Activated naive CD4-positive, alpha-beta T cell treated with anti-CD3 and anti-CD28 coated beads, Interleukin-2, amount 50 U/mL, for 24 hours (primary cell): ENCODE measurements at regions not wholly inside any gene's neighbourhood (a gene's known extent, or its start where the extent isn't known, plus 50 kb on each side); places are given as distances from the start of the nearest gene placed in this dataset.

Experiments
- H3K27ac Mint-ChIP-seq: one replicate; pipeline ENCODE4 v1.8.0; 2021; ENCODE audit warnings: mild to moderate bottlenecking, mixed read lengths
- H3K27me3 Mint-ChIP-seq: one replicate; pipeline ENCODE4 v1.8.0; 2021; ENCODE audit warnings: mixed read lengths
- H3K36me3 Mint-ChIP-seq: one replicate; pipeline ENCODE4 v1.8.0; 2021; ENCODE audit warnings: mixed read lengths
- H3K4me1 Mint-ChIP-seq: one replicate; pipeline ENCODE4 v1.8.0; 2021; ENCODE audit warnings: mixed read lengths
- H3K4me3 Mint-ChIP-seq: one replicate; pipeline ENCODE4 v1.8.0; 2021; ENCODE audit warnings: mild to moderate bottlenecking, mixed read lengths
- H3K9me3 Mint-ChIP-seq: one replicate; pipeline ENCODE4 v1.8.0; 2021; ENCODE audit warnings: mixed read lengths

DNA sequence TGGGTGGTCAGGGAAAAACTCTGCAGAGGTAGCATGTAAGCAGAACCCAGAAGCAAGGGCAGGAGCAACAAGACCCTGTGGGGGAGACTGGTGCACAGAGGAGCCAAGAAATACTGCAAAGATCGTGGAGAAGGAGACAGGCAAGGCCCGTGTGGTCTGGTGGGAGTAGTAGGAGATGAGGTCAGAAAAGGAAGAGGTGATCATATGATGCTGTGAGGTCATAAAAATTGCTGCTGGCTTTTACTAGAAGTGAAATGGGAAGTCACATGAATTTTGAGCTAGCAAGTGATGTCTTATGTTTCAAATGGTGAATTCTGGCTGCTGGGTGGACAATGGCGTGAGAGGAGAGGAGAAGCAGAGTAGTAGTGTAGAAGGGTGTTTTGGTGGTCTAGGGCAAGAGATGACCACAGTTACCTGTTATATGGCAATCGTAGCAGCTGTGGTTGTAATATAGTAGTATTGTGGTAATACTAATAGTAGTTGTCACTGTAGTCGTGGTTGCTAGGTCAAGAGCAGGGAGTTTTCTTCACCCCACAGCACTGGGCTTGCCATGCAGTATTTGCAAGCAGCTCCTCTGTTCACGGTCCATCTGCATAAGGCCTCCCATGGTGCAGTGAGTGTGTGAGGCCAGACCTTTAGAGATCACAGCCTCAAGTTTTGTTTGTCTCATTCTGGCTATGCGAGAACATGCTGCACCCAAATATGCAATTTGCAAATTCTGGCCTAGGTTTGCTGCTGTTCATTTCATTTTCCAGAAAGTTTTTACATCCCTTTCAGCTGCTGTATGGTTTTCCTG, 205.0 kb downstream of the TSHZ3 start:
- Mint-ChIP-seq H3K4me1 (no peaks in the 10 kb centered on the region), H3K9me3 (no peaks in the 10 kb centered on the region), H3K27me3 (no peaks in the 10 kb centered on the region), H3K27ac (no peak overlapping the region), H3K36me3 (no peaks in the 10 kb centered on the region), H3K4me3 (no peak overlapping the region)

DNA sequence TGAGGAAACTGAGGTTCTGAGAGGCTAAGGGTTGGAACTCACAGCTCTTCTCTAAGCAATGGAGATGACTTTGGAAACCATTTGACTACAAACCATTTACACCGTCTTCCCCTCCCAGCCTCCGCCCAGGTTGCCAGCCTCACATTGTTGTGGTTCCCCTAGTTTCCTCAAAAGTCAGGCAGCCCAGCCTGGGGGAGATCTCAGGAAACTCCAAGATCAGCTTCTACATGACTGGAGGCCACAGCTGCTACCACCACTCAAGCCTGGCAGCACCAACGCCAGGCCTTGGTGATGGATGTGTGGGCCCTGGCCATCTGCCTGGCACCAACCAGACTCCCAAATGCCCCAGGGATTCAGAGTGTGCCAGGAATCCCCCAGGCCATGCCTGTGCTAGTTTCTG, 207.9 kb downstream of the TSHZ3 start:
- H3K36me3 Mint-ChIP-seq, result no peaks in the 10 kb centered on the region
- no peaks in the 10 kb centered on the region for H3K4me1 Mint-ChIP-seq
- H3K27ac Mint-ChIP-seq, result no peak overlapping the region
- H3K9me3 Mint-ChIP-seq, result no peaks in the 10 kb centered on the region
- no peak overlapping the region for H3K4me3 Mint-ChIP-seq
- no peaks in the 10 kb centered on the region for H3K27me3 Mint-ChIP-seq

GRCh38 chr19:31140717-31141116, 208.5 kb downstream of the TSHZ3 start:
- Mint-ChIP-seq H3K9me3 (no peaks in the 10 kb centered on the region), H3K27me3 (no peaks in the 10 kb centered on the region), H3K36me3 (no peaks in the 10 kb centered on the region), H3K27ac (no peak overlapping the region), H3K4me1 (no peaks in the 10 kb centered on the region), H3K4me3 (no peak overlapping the region)

DNA sequence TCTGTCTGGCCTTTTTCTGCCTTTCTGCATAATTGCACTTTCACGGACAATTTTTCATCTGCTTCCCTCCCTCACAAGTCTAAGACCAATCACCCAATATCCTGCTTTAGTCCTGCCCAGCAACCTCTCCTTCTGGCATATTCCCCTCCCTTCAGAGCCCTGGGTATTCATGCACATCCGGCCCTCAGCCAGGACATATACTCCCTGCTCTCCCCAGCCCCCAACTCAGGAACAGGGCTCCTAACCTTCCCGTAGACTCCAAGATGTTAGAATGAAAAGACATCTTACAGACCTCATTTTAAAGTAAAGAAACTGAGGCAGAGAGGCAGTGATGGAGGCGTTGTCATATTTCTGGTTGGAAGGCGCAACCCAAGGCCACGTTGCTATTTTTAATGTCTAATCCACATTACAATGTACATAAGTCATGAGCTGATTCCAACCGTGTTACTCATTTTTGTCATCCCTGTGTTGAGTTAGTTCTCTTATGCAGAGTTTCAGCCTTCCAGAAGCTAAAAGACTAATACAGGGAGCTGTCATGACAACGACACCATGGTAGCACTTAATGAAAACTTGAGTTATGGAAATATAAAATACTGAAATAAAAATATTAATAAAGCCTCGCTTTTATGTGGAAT, 209.2 kb downstream of the TSHZ3 start:
- H3K9me3 Mint-ChIP-seq, result no peaks in the 10 kb centered on the region
- H3K36me3 Mint-ChIP-seq, result no peaks in the 10 kb centered on the region
- no peaks in the 10 kb centered on the region for H3K4me1 Mint-ChIP-seq
- peaks cover 2% of the 10 kb centered on the region for H3K27me3 Mint-ChIP-seq
- no peak overlapping the region for H3K27ac Mint-ChIP-seq
- H3K4me3 Mint-ChIP-seq, result no peak overlapping the region

GRCh38 chr19:31138077-31138476, 211.2 kb downstream of the TSHZ3 start:
- H3K27me3 Mint-ChIP-seq, result peaks cover 5% of the 10 kb centered on the region
- no peaks in the 10 kb centered on the region for H3K4me1 Mint-ChIP-seq
- H3K4me3 Mint-ChIP-seq, result no peak overlapping the region
- H3K36me3 Mint-ChIP-seq, result no peaks in the 10 kb centered on the region
- H3K9me3 Mint-ChIP-seq, result no peaks in the 10 kb centered on the region
- no peak overlapping the region for H3K27ac Mint-ChIP-seq

DNA sequence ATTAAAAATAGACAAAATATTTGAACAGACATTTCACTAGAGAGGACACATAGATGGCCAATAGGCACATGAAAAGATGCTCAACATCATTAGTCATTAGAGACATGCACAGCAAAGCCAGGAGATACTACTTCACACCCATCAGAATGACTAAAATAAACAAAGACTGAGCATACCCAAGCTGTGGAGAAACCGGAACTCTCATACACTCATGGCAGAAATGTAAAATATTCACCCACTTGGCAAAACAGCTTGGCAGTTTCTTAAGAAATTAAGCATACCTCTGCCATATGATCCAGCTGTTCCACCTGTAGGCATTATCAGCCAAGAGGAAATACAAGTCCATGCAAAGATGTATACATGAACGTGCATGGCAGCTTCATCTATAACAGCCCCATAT, 213.4 kb downstream of the TSHZ3 start:
- Mint-ChIP-seq H3K4me3 (no peak overlapping the region), H3K9me3 (no peaks in the 10 kb centered on the region), H3K27ac (no peak overlapping the region), H3K4me1 (no peaks in the 10 kb centered on the region), H3K27me3 (peaks cover 8% of the 10 kb centered on the region), H3K36me3 (no peaks in the 10 kb centered on the region)

GRCh38 chr19:31132753-31133110, 216.5 kb downstream of the TSHZ3 start:
- Mint-ChIP-seq H3K36me3 (no peaks in the 10 kb centered on the region), H3K27me3 (peaks cover 8% of the 10 kb centered on the region), H3K4me3 (no peak overlapping the region), H3K9me3 (no peaks in the 10 kb centered on the region), H3K4me1 (no peaks in the 10 kb centered on the region), H3K27ac (no peak overlapping the region)

GRCh38 chr19:31128291-31128690, 220.9 kb downstream of the TSHZ3 start:
- Mint-ChIP-seq H3K27me3 (peaks cover 3% of the 10 kb centered on the region), H3K4me3 (no peak overlapping the region), H3K36me3 (no peaks in the 10 kb centered on the region), H3K27ac (no peak overlapping the region), H3K4me1 (peaks cover 5% of the 10 kb centered on the region), H3K9me3 (no peaks in the 10 kb centered on the region)

DNA sequence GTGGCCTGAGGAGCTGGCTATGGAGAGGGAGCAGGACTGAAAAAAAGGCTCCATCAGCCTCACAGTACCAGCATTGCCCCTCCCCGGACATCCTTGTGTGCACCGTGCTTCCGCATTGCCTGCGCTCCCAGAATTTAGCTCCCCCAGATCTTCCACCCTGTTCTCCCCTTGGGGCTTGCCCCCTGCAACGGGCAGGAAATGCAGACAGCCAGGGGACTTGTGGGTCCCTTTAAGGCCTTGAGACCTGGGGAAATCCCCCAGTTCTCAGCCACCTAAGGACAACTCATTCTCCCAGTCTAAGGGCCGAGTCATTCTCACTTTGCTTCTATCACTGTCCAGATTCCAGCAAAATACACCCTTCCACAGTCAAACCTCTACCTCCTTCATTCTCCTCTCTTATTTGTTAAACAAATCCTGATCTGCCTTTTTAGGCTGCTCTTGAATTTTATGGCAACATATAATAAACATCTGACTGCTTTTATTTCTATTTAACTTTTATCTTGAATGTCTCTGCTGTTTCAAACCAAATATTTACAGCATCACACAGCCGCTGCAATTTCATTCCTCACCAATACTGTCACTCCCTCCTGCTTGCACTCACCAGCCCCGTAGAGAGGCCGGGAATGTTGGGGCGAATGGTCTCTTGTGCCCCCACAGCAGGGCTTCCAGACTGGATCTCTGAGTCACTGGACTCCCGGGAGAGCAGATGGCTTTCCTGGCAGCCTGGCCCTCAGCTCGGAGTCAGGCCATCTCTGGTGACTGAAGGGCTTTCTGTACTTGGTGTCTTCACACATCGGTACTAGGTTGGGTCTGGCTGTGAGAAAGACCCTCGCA, 221.9 kb downstream of the TSHZ3 start:
- Mint-ChIP-seq H3K4me1 (peaks cover 5% of the 10 kb centered on the region), H3K4me3 (no peak overlapping the region), H3K9me3 (no peaks in the 10 kb centered on the region), H3K27ac (peak overlapping the region; percentile 68), H3K36me3 (no peaks in the 10 kb centered on the region), H3K27me3 (no peaks in the 10 kb centered on the region)

DNA sequence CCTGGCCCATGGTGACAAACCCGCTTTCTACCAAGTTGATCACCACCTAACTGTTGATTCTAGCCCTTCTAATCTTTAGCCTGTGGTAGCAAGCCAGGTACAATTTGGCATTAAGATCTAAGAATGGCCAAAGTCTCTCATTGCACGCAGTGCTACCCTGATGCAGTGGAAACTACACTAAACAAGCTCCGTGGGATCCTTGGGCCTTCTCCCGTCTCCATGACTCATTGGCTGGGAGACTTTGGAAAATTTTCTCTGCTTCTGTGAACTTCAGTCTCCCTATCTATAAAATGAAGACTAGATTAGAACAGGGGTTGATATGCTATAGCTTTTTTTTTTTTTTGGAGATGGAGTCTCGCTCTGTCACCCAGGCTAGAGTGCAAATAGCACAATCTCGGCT, 223.0 kb downstream of the TSHZ3 start:
- Mint-ChIP-seq H3K36me3 (no peaks in the 10 kb centered on the region), H3K9me3 (no peaks in the 10 kb centered on the region), H3K4me1 (peaks cover 5% of the 10 kb centered on the region), H3K27ac (no peak overlapping the region), H3K4me3 (no peak overlapping the region), H3K27me3 (no peaks in the 10 kb centered on the region)

- H3K27me3 Mint-ChIP-seq, result no peaks in the 10 kb centered on the region
- peaks cover 5% of the 10 kb centered on the region for H3K4me1 Mint-ChIP-seq
- H3K36me3 Mint-ChIP-seq, result no peaks in the 10 kb centered on the region
- H3K9me3 Mint-ChIP-seq, result no peaks in the 10 kb centered on the region
- no peak overlapping the region for H3K27ac Mint-ChIP-seq
- H3K4me3 Mint-ChIP-seq, result no peak overlapping the region
Measured at GRCh38 chr19:31125071-31125470, 224.2 kb downstream of the TSHZ3 start.

- Mint-ChIP-seq H3K9me3 (no peaks in the 10 kb centered on the region), H3K27ac (no peak overlapping the region), H3K4me1 (no peaks in the 10 kb centered on the region), H3K27me3 (no peaks in the 10 kb centered on the region), H3K36me3 (no peaks in the 10 kb centered on the region), H3K4me3 (no peak overlapping the region)
Measured at GRCh38 chr19:31121501-31121900, 227.7 kb downstream of the TSHZ3 start.

GRCh38 chr19:31120952-31121351, 228.3 kb downstream of the TSHZ3 start:
- no peak overlapping the region for H3K27ac Mint-ChIP-seq
- H3K9me3 Mint-ChIP-seq, result no peaks in the 10 kb centered on the region

GRCh38 chr19:31119951-31120690, 229.1 kb downstream of the TSHZ3 start:
- no peak overlapping the region for H3K27ac Mint-ChIP-seq
- H3K4me1 Mint-ChIP-seq, result no peaks in the 10 kb centered on the region
- no peaks in the 10 kb centered on the region for H3K9me3 Mint-ChIP-seq
- H3K27me3 Mint-ChIP-seq, result no peaks in the 10 kb centered on the region
- H3K4me3 Mint-ChIP-seq, result no peak overlapping the region
- no peaks in the 10 kb centered on the region for H3K36me3 Mint-ChIP-seq

More at GRCh38 chr19:31120952-31121351, 228.3 kb downstream of the TSHZ3 start:
- Mint-ChIP-seq H3K4me3 (no peak overlapping the region), H3K27me3 (no peaks in the 10 kb centered on the region), H3K36me3 (no peaks in the 10 kb centered on the region), H3K4me1 (no peaks in the 10 kb centered on the region)

- Mint-ChIP-seq H3K27me3 (peaks cover 2% of the 10 kb centered on the region), H3K9me3 (no peaks in the 10 kb centered on the region), H3K4me1 (no peaks in the 10 kb centered on the region), H3K27ac (no peak overlapping the region), H3K36me3 (no peaks in the 10 kb centered on the region), H3K4me3 (no peak overlapping the region)
Measured at GRCh38 chr19:31118986-31119385, 230.2 kb downstream of the TSHZ3 start.
